Mesodermal cell (in vitro differentiated cells): ENCODE measurements at regions not wholly inside any gene's neighbourhood (a gene's known extent, or its start where the extent isn't known, plus 50 kb on each side); places are given as distances from the start of the nearest gene placed in this dataset.

Experiments
- H3K27ac ChIP-seq: 2 replicates; pipeline ENCODE4 v1.7.0; 2013; ENCODE audit warnings: mild to moderate bottlenecking, low read depth, low read length, moderate library complexity; ENCODE audit not compliant: severe bottlenecking
- H3K36me3 ChIP-seq: 2 replicates; pipeline ENCODE4 v1.7.1; 2013; ENCODE audit warnings: mild to moderate bottlenecking, low read length, moderate library complexity; ENCODE audit not compliant: control insufficient read depth, insufficient read depth
- H3K4me1 ChIP-seq: one replicate; pipeline ENCODE4 v1.7.1; 2013; ENCODE audit warnings: mild to moderate bottlenecking, low read length; ENCODE audit not compliant: insufficient read depth, control insufficient read depth, poor library complexity, severe bottlenecking
- H3K4me3 ChIP-seq: 2 replicates; pipeline ENCODE4 v1.7.0; 2013; ENCODE audit warnings: low read length, control low read depth, mild to moderate bottlenecking; ENCODE audit not compliant: insufficient read depth, poor library complexity, severe bottlenecking; ENCODE audit errors: extremely low read depth
- H3K9me3 ChIP-seq: 2 replicates; pipeline ENCODE4 v1.7.1; 2013; ENCODE audit warnings: mild to moderate bottlenecking, low read length, moderate library complexity; ENCODE audit not compliant: control insufficient read depth
- WGBS, 2 experiments: methylation state at CpG; one replicate each; pipeline ENCODE4 v1.1.5; 2013; ENCODE audit warnings: missing lambda C conversion rate in 2 of 2; ENCODE audit not compliant: insufficient coverage in 2 of 2; 5-methylcytosine and 5-hydroxymethylcytosine counted together

- H3K4me3 ChIP-seq: no peak overlapping the region
- no peaks in the 10 kb centered on the region for H3K36me3 ChIP-seq
- H3K27ac ChIP-seq: no peak overlapping the region
- no peaks in the 10 kb centered on the region for H3K9me3 ChIP-seq
- H3K4me1 ChIP-seq: no peaks in the 10 kb centered on the region
- no CpG with 5 or more reads among the region's 2 CpGs for WGBS, 2 experiments
Measured at GRCh38 chr21:35895598-35895997, 164.7 kb downstream of the SETD4 start.

DNA sequence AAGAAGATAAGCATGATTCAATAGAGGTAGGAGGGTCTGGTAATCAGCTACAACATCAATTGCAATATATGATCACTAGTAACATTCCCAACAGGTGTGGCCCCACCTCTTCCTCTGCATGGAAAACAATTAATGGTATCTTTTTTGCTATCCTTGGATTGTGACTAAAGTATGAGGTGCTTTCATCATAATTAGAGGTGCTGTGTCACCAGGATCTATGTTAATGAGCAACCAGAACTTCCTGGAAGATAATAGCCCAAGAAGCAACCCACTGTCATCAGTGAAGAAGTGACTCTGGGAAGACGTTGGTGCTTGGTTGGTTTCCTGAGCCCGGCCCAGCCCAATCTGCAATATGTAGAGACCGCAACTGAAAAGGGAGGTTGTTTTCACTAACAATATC, 167.2 kb downstream of the SETD4 start:
- no peaks in the 10 kb centered on the region for H3K9me3 ChIP-seq
- H3K4me1 ChIP-seq: no peaks in the 10 kb centered on the region
- no peak overlapping the region for H3K4me3 ChIP-seq
- WGBS, 2 experiments: 90 to 100% methylated on average over 1 to 2 of the region's 3 CpGs
- H3K27ac ChIP-seq: no peak overlapping the region
- no peaks in the 10 kb centered on the region for H3K36me3 ChIP-seq

DNA sequence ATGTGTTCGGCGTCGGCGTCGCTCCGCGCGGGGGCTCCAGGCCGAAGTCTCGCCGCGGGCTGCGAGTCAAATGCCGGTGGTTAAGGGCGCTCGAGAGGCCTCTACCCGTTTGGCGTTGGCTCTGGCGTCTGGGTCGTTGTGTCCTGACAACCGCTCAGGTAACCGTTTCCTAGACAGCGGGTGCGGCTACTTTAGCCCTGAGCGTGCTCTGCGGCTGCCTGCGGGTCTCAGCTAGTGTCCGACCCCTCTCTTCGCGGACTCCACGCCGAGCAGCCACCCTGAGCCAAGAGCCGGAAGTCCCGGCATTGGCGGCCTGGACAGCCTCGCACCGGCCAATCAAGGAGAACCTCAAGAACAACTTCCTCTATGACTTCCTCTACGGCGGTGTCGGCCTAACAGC, 173.4 kb downstream of the SETD4 start:
- WGBS, 2 experiments: 95 to 96% methylated on average over 33 to 36 of the region's 40 CpGs
- no peaks in the 10 kb centered on the region for H3K9me3 ChIP-seq

DNA sequence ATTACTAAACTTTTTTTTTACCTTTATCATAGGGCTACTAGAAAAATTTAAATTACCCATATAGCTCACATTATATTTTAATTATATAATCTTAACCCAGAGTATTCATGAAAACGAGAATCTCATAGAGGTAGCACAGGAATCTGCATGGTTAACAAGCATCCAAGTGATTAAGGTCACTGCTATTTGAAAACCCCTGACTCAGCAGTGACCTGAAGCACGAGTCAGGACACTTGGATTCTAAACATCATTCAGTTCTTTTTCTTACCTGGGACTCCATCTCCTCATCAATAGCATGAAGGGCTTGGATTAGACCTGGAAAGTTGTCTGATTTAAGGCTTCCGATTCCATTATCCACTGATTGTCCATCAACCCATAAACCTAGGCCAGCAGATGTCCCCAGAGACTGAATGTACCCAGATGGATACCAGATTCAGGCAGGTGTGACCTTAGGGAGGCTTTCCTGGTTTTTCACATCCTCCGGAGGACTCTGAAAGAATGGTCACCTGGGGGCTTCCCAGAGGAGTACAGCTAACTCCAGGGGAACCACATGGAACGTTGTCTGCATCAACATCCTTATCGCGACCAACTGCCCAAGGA, 174.3 kb downstream of the SETD4 start:
- no peaks in the 10 kb centered on the region for H3K36me3 ChIP-seq
- no peak overlapping the region for H3K27ac ChIP-seq
- H3K4me1 ChIP-seq: no peaks in the 10 kb centered on the region
- 90 to 94% methylated on average over 5 to 6 of the region's 7 CpGs for WGBS, 2 experiments
- H3K4me3 ChIP-seq: no peak overlapping the region
- no peaks in the 10 kb centered on the region for H3K9me3 ChIP-seq

More for the DNA sequence above, 173.4 kb downstream of the SETD4 start:
- no peak overlapping the region for H3K27ac ChIP-seq
- no peaks in the 10 kb centered on the region for H3K36me3 ChIP-seq
- no peaks in the 10 kb centered on the region for H3K4me1 ChIP-seq
- H3K4me3 ChIP-seq: no peak overlapping the region

GRCh38 chr21:35882791-35883240, 177.5 kb downstream of the SETD4 start:
- no peaks in the 10 kb centered on the region for H3K36me3 ChIP-seq
- 59 to 68% methylated on average over 9 to 10 of the region's 10 CpGs for WGBS, 2 experiments
- no peaks in the 10 kb centered on the region for H3K9me3 ChIP-seq
- no peak overlapping the region for H3K4me3 ChIP-seq
- no peak overlapping the region for H3K27ac ChIP-seq
- H3K4me1 ChIP-seq: no peaks in the 10 kb centered on the region

GRCh38 chr21:35873441-35873840, 186.9 kb downstream of the SETD4 start:
- Histone ChIP-seq H3K4me1 (no peaks in the 10 kb centered on the region), H3K4me3 (no peak overlapping the region), H3K36me3 (no peaks in the 10 kb centered on the region), H3K27ac (no peak overlapping the region), H3K9me3 (peaks cover 5% of the 10 kb centered on the region)
- 17 to 60% methylated on average over 1 of the region's 2 CpGs for WGBS, 2 experiments

DNA sequence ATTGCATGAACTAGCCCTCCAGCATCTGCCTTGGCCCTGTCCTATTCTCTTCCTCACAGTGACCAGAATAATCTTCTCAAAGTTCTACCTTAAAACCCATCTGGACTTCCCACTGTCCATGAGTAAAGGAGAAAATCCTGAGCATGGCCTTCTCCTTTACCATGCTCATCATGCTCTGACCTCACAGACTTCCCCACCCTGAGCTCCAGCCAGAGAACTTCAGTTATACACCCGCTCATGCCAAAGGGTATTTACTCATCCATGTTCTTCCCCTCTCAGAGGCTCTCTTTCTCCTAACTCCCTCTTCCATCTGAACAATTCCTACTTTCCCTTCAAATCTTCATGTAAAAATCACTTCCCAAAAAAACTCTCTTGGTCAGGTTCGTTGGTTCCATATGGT, 188.4 kb downstream of the SETD4 start:
- peaks cover 5% of the 10 kb centered on the region for H3K9me3 ChIP-seq
- H3K27ac ChIP-seq: no peak overlapping the region
- H3K4me1 ChIP-seq: no peaks in the 10 kb centered on the region
- no peaks in the 10 kb centered on the region for H3K36me3 ChIP-seq
- WGBS, 2 experiments: 84 to 96% methylated on average over 2 of the region's 2 CpGs
- no peak overlapping the region for H3K4me3 ChIP-seq

GRCh38 chr21:35868869-35869223, 191.5 kb downstream of the SETD4 start:
- Histone ChIP-seq H3K4me1 (no peaks in the 10 kb centered on the region), H3K4me3 (no peak overlapping the region), H3K9me3 (peaks cover 5% of the 10 kb centered on the region), H3K36me3 (no peaks in the 10 kb centered on the region), H3K27ac (no peak overlapping the region)

DNA sequence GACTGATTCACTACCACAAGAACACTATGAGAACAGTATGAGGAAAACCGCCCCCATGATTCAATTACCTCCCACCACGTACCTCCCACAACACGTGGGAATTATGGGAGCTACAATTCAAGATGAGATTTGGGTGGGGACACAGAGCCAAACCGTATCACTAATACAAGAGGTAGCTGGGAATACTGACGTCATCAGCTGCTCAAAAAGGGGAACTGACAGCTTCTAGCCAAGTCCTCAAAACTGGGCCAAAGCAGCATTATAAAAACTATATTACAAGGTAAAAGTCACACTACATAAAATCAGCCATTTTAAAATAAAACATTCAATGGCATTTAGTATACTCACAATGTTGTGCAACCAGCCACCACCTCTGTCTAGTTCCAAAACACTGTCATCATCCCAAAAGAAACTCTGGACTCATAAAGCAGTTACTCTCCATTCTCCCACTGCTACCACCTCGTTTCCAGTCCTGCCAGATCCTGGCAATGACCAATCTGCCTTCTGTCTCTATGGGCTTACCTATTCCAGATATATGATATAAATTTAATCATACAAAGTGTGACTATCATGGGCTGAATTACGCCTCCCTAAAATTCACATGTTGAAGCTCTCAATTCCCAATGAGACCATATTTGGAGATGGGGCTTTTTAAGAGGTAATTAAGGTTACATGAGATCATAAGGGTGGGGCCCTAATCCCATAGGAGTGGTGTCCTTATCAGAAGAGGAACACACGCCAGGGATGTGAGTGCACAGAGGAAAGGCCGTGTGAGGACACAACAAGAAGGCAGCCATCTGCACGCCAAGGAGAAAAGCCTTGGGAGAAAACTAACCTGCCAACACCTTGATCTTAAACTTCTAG, 192.1 kb downstream of the SETD4 start:
- H3K36me3 ChIP-seq: no peaks in the 10 kb centered on the region
- H3K9me3 ChIP-seq: peaks cover 5% of the 10 kb centered on the region
- H3K4me3 ChIP-seq: no peak overlapping the region
- WGBS, 2 experiments: 80 to 96% methylated on average over 4 to 5 of the region's 10 CpGs
- no peak overlapping the region for H3K27ac ChIP-seq
- H3K4me1 ChIP-seq: no peaks in the 10 kb centered on the region

- H3K27ac ChIP-seq: no peak overlapping the region
- no peak overlapping the region for H3K4me3 ChIP-seq
- no peaks in the 10 kb centered on the region for H3K9me3 ChIP-seq
- WGBS, 2 experiments: 85 to 100% methylated on average over 1 to 3 of the region's 4 CpGs
- no peaks in the 10 kb centered on the region for H3K4me1 ChIP-seq
- no peaks in the 10 kb centered on the region for H3K36me3 ChIP-seq
Measured at GRCh38 chr21:35864039-35864438, 196.3 kb downstream of the SETD4 start.

GRCh38 chr21:35862969-35863368, 197.4 kb downstream of the SETD4 start:
- Histone ChIP-seq H3K36me3 (no peaks in the 10 kb centered on the region), H3K9me3 (no peaks in the 10 kb centered on the region), H3K4me1 (no peaks in the 10 kb centered on the region), H3K27ac (no peak overlapping the region), H3K4me3 (no peak overlapping the region)
- no CpG with 5 or more reads among the region's 1 CpG for WGBS, 2 experiments
